Activated T-cell treated with anti-CD3 and anti-CD28 coated beads, Interleukin-2, amount 50 U/mL, for 72 hours (primary cell): ENCODE measurements at regions not wholly inside any gene's neighbourhood (a gene's known extent, or its start where the extent isn't known, plus 50 kb on each side); places are given as distances from the start of the nearest gene placed in this dataset.

Source experiments
- ATAC-seq, 2 donors: fragments of 150-1000 bp; cut with Tn5 transposase; replicated peaks in 1 of 2; 2 replicates each; pipeline ENCODE4 v1.10.0; 2021; ENCODE audit warnings: moderate library complexity in 2 of 2, mild to moderate bottlenecking in 1 of 2
- DNase-seq, 2 donors: peaks; one replicate each; pipeline ENCODE4 v3.0.0; 2021 to 2022; ENCODE audit warnings: mixed read lengths in 1 of 2
- H3K27ac Mint-ChIP-seq: one replicate; pipeline ENCODE4 v1.8.0; 2022; ENCODE audit warnings: mild to moderate bottlenecking, moderate library complexity, mixed read lengths
- H3K27me3 Mint-ChIP-seq: one replicate; pipeline ENCODE4 v1.8.0; 2022; ENCODE audit warnings: low read depth, mixed read lengths
- H3K36me3 Mint-ChIP-seq, 2 donors: one replicate each; pipeline ENCODE4 v1.8.0; 2022; ENCODE audit warnings: mixed read lengths in 2 of 2, mild to moderate bottlenecking in 1 of 2; ENCODE audit not compliant: insufficient read depth in 2 of 2
- H3K4me1 Mint-ChIP-seq: one replicate; pipeline ENCODE4 v1.8.0; 2022; ENCODE audit warnings: low read depth, mixed read lengths
- H3K4me3 Mint-ChIP-seq, 2 donors: one replicate each; pipeline ENCODE4 v1.8.0; 2022; ENCODE audit warnings: mild to moderate bottlenecking in 2 of 2, mixed read lengths in 2 of 2, moderate library complexity in 2 of 2
- H3K9me3 Mint-ChIP-seq, 2 donors: one replicate each; pipeline ENCODE4 v1.8.0; 2022; ENCODE audit warnings: mixed read lengths in 2 of 2

- ATAC-seq (no peak), DNase-seq (no peak)
- H3K4me3 Mint-ChIP-seq = no peak overlapping the region
- H3K27ac Mint-ChIP-seq = no peak overlapping the region
- H3K27me3 Mint-ChIP-seq = peaks cover 79% of the 10 kb centered on the region
- H3K36me3 Mint-ChIP-seq = no peaks in the 10 kb centered on the region
- H3K4me1 Mint-ChIP-seq = no peaks in the 10 kb centered on the region
- no peaks in the 10 kb centered on the region for H3K9me3 Mint-ChIP-seq
These were observed 494.1 kb upstream of the MDFIC2 start for GRCh38 chr3:70806556-70806955.

GRCh38 chr3:70806021-70806420, 493.6 kb upstream of the MDFIC2 start:
- ATAC-seq (no peak), DNase-seq (no peak)
- Mint-ChIP-seq H3K27ac (no peak overlapping the region), H3K4me1 (no peaks in the 10 kb centered on the region), H3K9me3 (no peaks in the 10 kb centered on the region), H3K27me3 (peaks cover 79% of the 10 kb centered on the region), H3K4me3 (no peak overlapping the region), H3K36me3 (no peaks in the 10 kb centered on the region)

- Mint-ChIP-seq H3K27ac (no peak overlapping the region), H3K9me3 (no peaks in the 10 kb centered on the region), H3K4me3 (no peak overlapping the region), H3K4me1 (no peaks in the 10 kb centered on the region), H3K27me3 (peaks cover 79% of the 10 kb centered on the region), H3K36me3 (no peaks in the 10 kb centered on the region)
- ATAC-seq (no peak), DNase-seq (no peak)
These were observed 492.8 kb upstream of the MDFIC2 start for GRCh38 chr3:70805061-70805889.

GRCh38 chr3:70803891-70804290, 491.5 kb upstream of the MDFIC2 start:
- Mint-ChIP-seq H3K36me3 (no peaks in the 10 kb centered on the region), H3K4me1 (no peaks in the 10 kb centered on the region), H3K9me3 (no peaks in the 10 kb centered on the region), H3K27ac (no peak overlapping the region), H3K4me3 (no peak overlapping the region), H3K27me3 (peaks cover 79% of the 10 kb centered on the region)
- ATAC-seq (no peak), DNase-seq (no peak)

GRCh38 chr3:70803319-70803718, 490.9 kb upstream of the MDFIC2 start:
- DNase-seq (no peak), ATAC-seq (no peak)
- H3K4me1 Mint-ChIP-seq = no peaks in the 10 kb centered on the region
- no peaks in the 10 kb centered on the region for H3K36me3 Mint-ChIP-seq
- H3K27me3 Mint-ChIP-seq = peaks cover 80% of the 10 kb centered on the region
- H3K4me3 Mint-ChIP-seq = no peak overlapping the region
- no peak overlapping the region for H3K27ac Mint-ChIP-seq
- H3K9me3 Mint-ChIP-seq = no peaks in the 10 kb centered on the region

GRCh38 chr3:70800951-70801350, 488.5 kb upstream of the MDFIC2 start:
- DNase-seq (no peak), ATAC-seq (no peak)
- Mint-ChIP-seq H3K36me3 (peaks cover 0 to 1% of the 10 kb centered on the region in 2 donors), H3K4me1 (no peaks in the 10 kb centered on the region), H3K27me3 (peaks cover 78% of the 10 kb centered on the region), H3K9me3 (peaks cover 1 to 5% of the 10 kb centered on the region in 2 donors), H3K27ac (no peak overlapping the region), H3K4me3 (no peak overlapping the region)

- Mint-ChIP-seq H3K4me3 (no peak overlapping the region), H3K9me3 (no peaks in the 10 kb centered on the region), H3K27ac (no peak overlapping the region), H3K4me1 (no peaks in the 10 kb centered on the region), H3K27me3 (peaks cover 25% of the 10 kb centered on the region), H3K36me3 (no peaks in the 10 kb centered on the region)
- DNase-seq (no peak), ATAC-seq (no peak)
These were observed 477.4 kb upstream of the MDFIC2 start for GRCh38 chr3:70789878-70790277.

GRCh38 chr3:70780790-70781189, 468.4 kb upstream of the MDFIC2 start:
- peaks cover 0 to 1% of the 10 kb centered on the region in 2 donors for H3K9me3 Mint-ChIP-seq
- peaks cover 24% of the 10 kb centered on the region for H3K27me3 Mint-ChIP-seq
- H3K36me3 Mint-ChIP-seq = no peaks in the 10 kb centered on the region
- H3K4me3 Mint-ChIP-seq = no peak overlapping the region
- no peaks in the 10 kb centered on the region for H3K4me1 Mint-ChIP-seq
- no peak overlapping the region for H3K27ac Mint-ChIP-seq
- no peak for DNase-seq
- ATAC-seq = no peak

GRCh38 chr3:70779296-70779695, 466.9 kb upstream of the MDFIC2 start:
- peaks cover 36% of the 10 kb centered on the region for H3K27me3 Mint-ChIP-seq
- ATAC-seq (no peak), DNase-seq (no peak)
- H3K4me1 Mint-ChIP-seq = no peaks in the 10 kb centered on the region
- no peak overlapping the region for H3K4me3 Mint-ChIP-seq
- H3K9me3 Mint-ChIP-seq = peaks cover 1 to 2% of the 10 kb centered on the region in 2 donors
- H3K36me3 Mint-ChIP-seq = no peaks in the 10 kb centered on the region
- H3K27ac Mint-ChIP-seq = no peak overlapping the region

GRCh38 chr3:70776081-70776480, 463.6 kb upstream of the MDFIC2 start:
- ATAC-seq (no peak), DNase-seq (no peak)
- Mint-ChIP-seq H3K4me1 (peaks cover 12% of the 10 kb centered on the region), H3K4me3 (no peak overlapping the region), H3K27me3 (peaks cover 39% of the 10 kb centered on the region), H3K27ac (no peak overlapping the region), H3K36me3 (no peaks in the 10 kb centered on the region), H3K9me3 (peaks cover 1 to 2% of the 10 kb centered on the region in 2 donors)

- Mint-ChIP-seq H3K27ac (no peak overlapping the region), H3K9me3 (peaks cover 1 to 2% of the 10 kb centered on the region in 2 donors), H3K27me3 (peaks cover 47% of the 10 kb centered on the region), H3K4me3 (no peak overlapping the region), H3K4me1 (peaks cover 18% of the 10 kb centered on the region), H3K36me3 (no peaks in the 10 kb centered on the region)
- DNase-seq (no peak), ATAC-seq (no peak)
These were observed 462.8 kb upstream of the MDFIC2 start for GRCh38 chr3:70775257-70775656.

GRCh38 chr3:70774641-70775040, 462.2 kb upstream of the MDFIC2 start:
- Mint-ChIP-seq H3K4me3 (no peak overlapping the region), H3K27ac (no peak overlapping the region), H3K4me1 (peaks cover 18% of the 10 kb centered on the region), H3K9me3 (peaks cover 1 to 2% of the 10 kb centered on the region in 2 donors), H3K36me3 (no peaks in the 10 kb centered on the region), H3K27me3 (peaks cover 54% of the 10 kb centered on the region)
- no peak for ATAC-seq
- DNase-seq = no peak

- H3K27me3 Mint-ChIP-seq = peaks cover 54% of the 10 kb centered on the region
- H3K4me1 Mint-ChIP-seq = peaks cover 18% of the 10 kb centered on the region
- H3K36me3 Mint-ChIP-seq = no peaks in the 10 kb centered on the region
- H3K9me3 Mint-ChIP-seq = peaks cover 0 to 2% of the 10 kb centered on the region in 2 donors
- ATAC-seq (peak; percentile 78 to 89), DNase-seq (no peak)
- H3K27ac Mint-ChIP-seq = peak overlapping the region; percentile 86
- H3K4me3 Mint-ChIP-seq = peak overlapping the region in 1 of 2 donors; percentile 6
These were observed 459.1 kb upstream of the MDFIC2 start for GRCh38 chr3:70771426-70772147.
